ENCODE measurements at regions not wholly inside any gene's neighbourhood (a gene's known extent, or its start where the extent isn't known, plus 50 kb on each side); places are given as distances from the start of the nearest gene placed in this dataset.
"Not testable (repeated sequence)": the region's sequence is repeated elsewhere in the genome, so short reads cannot be mapped to it uniquely, and the experiment has no call there.

GRCh38 chr1:58238846-58239245 is 307.7 kb downstream of the OMA1 start:
- H3K4me3 ChIP-seq (ENCODE audit: low read length), result no peak overlapping the region
- no peak for TF ChIP-seq CTCF (conservative IDR thresholded peaks at IDR 0.05; ENCODE audit: low read length)
- no peak for DNase-seq (ENCODE audit: low read depth)

- DNase-seq (ENCODE audit: low read depth), result no peak
- no peak overlapping the region for H3K4me3 ChIP-seq (ENCODE audit: low read length)
- TF ChIP-seq CTCF (conservative IDR thresholded peaks at IDR 0.05; ENCODE audit: low read length), result no peak
Measured at GRCh38 chr1:58233729-58234128, 312.8 kb downstream of the OMA1 start.

- DNase-seq (ENCODE audit: low read depth), result peak; percentile 21
- no peak overlapping the region for H3K4me3 ChIP-seq (ENCODE audit: low read length)
- TF ChIP-seq CTCF (conservative IDR thresholded peaks at IDR 0.05; ENCODE audit: low read length), result no peak
Measured at GRCh38 chr1:58231204-58231603, 315.3 kb downstream of the OMA1 start.

- TF ChIP-seq CTCF (conservative IDR thresholded peaks at IDR 0.05; ENCODE audit: low read length), result no peak
- no peak for DNase-seq (ENCODE audit: low read depth)
- H3K4me3 ChIP-seq (ENCODE audit: low read length), result no peak overlapping the region
Measured at GRCh38 chr1:58227604-58228003, 318.9 kb downstream of the OMA1 start.

GRCh38 chr1:58223522-58223921 is 323.0 kb downstream of the OMA1 start:
- DNase-seq (ENCODE audit: low read depth), result no peak
- TF ChIP-seq CTCF (conservative IDR thresholded peaks at IDR 0.05; ENCODE audit: low read length), result no peak
- H3K4me3 ChIP-seq (ENCODE audit: low read length), result no peak overlapping the region

GRCh38 chr1:58220836-58221472 is 325.6 kb downstream of the OMA1 start:
- no peak for TF ChIP-seq CTCF (conservative IDR thresholded peaks at IDR 0.05; ENCODE audit: low read length)

GRCh38 chr1:58216169-58216568 is 330.4 kb downstream of the OMA1 start:
- H3K4me3 ChIP-seq (ENCODE audit: low read length); DNase-seq (ENCODE audit: low read depth): not testable (repeated sequence)

More at GRCh38 chr1:58220836-58221472, 325.6 kb downstream of the OMA1 start:
- H3K4me3 ChIP-seq (ENCODE audit: low read length), result no peak overlapping the region
- DNase-seq (ENCODE audit: low read depth), result no peak

- no peak overlapping the region for H3K4me3 ChIP-seq (ENCODE audit: low read length)
- TF ChIP-seq CTCF (conservative IDR thresholded peaks at IDR 0.05; ENCODE audit: low read length), result no peak
- DNase-seq (ENCODE audit: low read depth), result no peak
Measured at GRCh38 chr1:58214674-58215073, 331.9 kb downstream of the OMA1 start.
